SK-N-SH (cell line): ENCODE measurements at regions not wholly inside any gene's neighbourhood (a gene's known extent, or its start where the extent isn't known, plus 50 kb on each side); places are given as distances from the start of the nearest gene placed in this dataset.

Experiments
- CTCF ChIP-seq: fragments of 200-600 bp; sonication (generic); IDR thresholded peaks from 2 replicates; pipeline ENCODE4 v1.6.1; 2017; ENCODE audit warnings: antibody characterized with exemption, mild to moderate bottlenecking, moderate library complexity
- FOXM1 ChIP-seq: IDR thresholded peaks from 2 replicates; pipeline ENCODE4 v1.4.0; 2012; ENCODE audit warnings: low read depth, mild to moderate bottlenecking
- GABPA ChIP-seq: IDR thresholded peaks from 2 replicates; pipeline ENCODE4 v1.4.0; 2012; ENCODE audit warnings: low read depth, mild to moderate bottlenecking
- GATA2 ChIP-seq: sonication (generic); formaldehyde crosslinking; IDR thresholded peaks from 2 replicates; pipeline ENCODE4 v1.5.0; 2020; ENCODE audit warnings: mild to moderate bottlenecking, missing genetic modification reagents
- NFIC ChIP-seq: IDR thresholded peaks from 2 replicates; pipeline ENCODE4 v1.4.0; 2012; ENCODE audit warnings: borderline replicate concordance
- RFX5 ChIP-seq: IDR thresholded peaks from 2 replicates; pipeline ENCODE4 v1.6.1; 2012; ENCODE audit warnings: mild to moderate bottlenecking, improper control_type of control experiment, low read length
- SMC3 ChIP-seq: IDR thresholded peaks from 2 replicates; pipeline ENCODE4 v1.6.1; 2012; ENCODE audit warnings: low read depth, low read length, improper control_type of control experiment
- TCF12 ChIP-seq: IDR thresholded peaks from 2 replicates; pipeline ENCODE4 v1.4.0; 2012
- YY1 ChIP-seq: IDR thresholded peaks from 2 replicates; pipeline ENCODE4 v1.4.0; 2012; ENCODE audit warnings: low read depth, mild to moderate bottlenecking
- TF ChIP-seq, protein P1 (sequence below): IDR thresholded peaks from 2 replicates; pipeline ENCODE4 v1.4.0; 2012; ENCODE audit warnings: low read depth
- TF ChIP-seq, protein P2 (sequence below): IDR thresholded peaks from 2 replicates; pipeline ENCODE4 v1.4.0; 2012; ENCODE audit warnings: low read depth, borderline replicate concordance
- TF ChIP-seq, protein P3 (sequence below): fragments of 150-350 bp; IDR thresholded peaks from 2 replicates; pipeline ENCODE4 v1.6.1; 2017; ENCODE audit warnings: antibody characterized with exemption, low read length, low read depth, borderline replicate concordance

DNA sequence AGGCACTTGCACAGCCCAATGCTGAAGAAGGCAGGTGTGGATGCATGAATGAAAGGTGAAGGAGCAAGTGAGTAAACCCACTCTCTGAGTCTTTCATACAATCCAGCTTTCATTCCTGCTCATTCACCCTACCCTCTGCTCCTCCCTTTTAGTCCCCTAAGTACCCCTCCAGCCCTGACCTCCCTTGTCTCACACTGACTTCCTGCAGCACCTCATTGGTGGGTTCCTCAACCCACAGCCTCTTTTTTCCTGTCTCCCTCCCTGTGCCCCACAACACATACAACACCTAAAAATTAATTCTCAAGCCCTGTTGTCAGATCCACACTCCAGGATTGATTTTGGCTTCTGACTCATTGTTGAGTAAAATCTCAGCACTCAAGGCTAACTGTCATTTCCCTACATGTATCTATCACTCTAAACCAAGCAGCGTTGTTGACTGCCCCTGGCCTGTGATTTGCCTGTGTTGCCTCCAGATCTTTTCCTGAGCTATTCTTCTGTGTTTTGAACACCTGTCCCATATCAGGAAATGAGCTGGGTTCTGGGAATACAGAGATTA, 177.3 kb upstream of the SERP2 start:
- TF ChIP-seq, protein P1, sequence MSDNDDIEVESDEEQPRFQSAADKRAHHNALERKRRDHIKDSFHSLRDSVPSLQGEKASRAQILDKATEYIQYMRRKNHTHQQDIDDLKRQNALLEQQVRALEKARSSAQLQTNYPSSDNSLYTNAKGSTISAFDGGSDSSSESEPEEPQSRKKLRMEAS = no peak
- TF ChIP-seq, protein P2, sequence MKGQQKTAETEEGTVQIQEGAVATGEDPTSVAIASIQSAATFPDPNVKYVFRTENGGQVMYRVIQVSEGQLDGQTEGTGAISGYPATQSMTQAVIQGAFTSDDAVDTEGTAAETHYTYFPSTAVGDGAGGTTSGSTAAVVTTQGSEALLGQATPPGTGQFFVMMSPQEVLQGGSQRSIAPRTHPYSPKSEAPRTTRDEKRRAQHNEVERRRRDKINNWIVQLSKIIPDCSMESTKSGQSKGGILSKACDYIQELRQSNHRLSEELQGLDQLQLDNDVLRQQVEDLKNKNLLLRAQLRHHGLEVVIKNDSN = no peak
- TF ChIP-seq CTCF = no peak
- TF ChIP-seq YY1 = no peak
- no peak for TF ChIP-seq GABPA
- TF ChIP-seq SMC3 = no peak
- TF ChIP-seq, protein P3, sequence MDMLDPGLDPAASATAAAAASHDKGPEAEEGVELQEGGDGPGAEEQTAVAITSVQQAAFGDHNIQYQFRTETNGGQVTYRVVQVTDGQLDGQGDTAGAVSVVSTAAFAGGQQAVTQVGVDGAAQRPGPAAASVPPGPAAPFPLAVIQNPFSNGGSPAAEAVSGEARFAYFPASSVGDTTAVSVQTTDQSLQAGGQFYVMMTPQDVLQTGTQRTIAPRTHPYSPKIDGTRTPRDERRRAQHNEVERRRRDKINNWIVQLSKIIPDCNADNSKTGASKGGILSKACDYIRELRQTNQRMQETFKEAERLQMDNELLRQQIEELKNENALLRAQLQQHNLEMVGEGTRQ = no peak
- TF ChIP-seq RFX5 = no peak
- no peak for TF ChIP-seq NFIC
- no peak for TF ChIP-seq GATA2
- TF ChIP-seq TCF12 = no peak
- no peak for TF ChIP-seq FOXM1
